HEK293T (cell line): ENCODE measurements at regions not wholly inside any gene's neighbourhood (a gene's known extent, or its start where the extent isn't known, plus 50 kb on each side); places are given as distances from the start of the nearest gene placed in this dataset.

Experiments used
- ARNT ChIP-seq: fragments of 450-650 bp; IDR thresholded peaks from 2 replicates; pipeline ENCODE4 v1.6.1; 2017; ENCODE audit warnings: mild to moderate bottlenecking
- BHLHE40 ChIP-seq: fragments of 450-650 bp; IDR thresholded peaks from 2 replicates; pipeline ENCODE4 v1.6.1; 2016; ENCODE audit warnings: mild to moderate bottlenecking, moderate library complexity, borderline replicate concordance
- CTBP1 ChIP-seq: fragments of 450-650 bp; IDR thresholded peaks from 2 replicates; pipeline ENCODE4 v1.6.1; 2016; ENCODE audit warnings: borderline replicate concordance
- ELF4 ChIP-seq: fragments of 450-650 bp; IDR thresholded peaks from 2 replicates; pipeline ENCODE4 v1.6.1; 2017; ENCODE audit warnings: antibody characterized with exemption
- FOXA1 ChIP-seq: fragments of 450-650 bp; IDR thresholded peaks from 2 replicates; pipeline ENCODE4 v1.6.1; 2016; ENCODE audit warnings: mild to moderate bottlenecking
- FOXK2 ChIP-seq: fragments of 450-650 bp; IDR thresholded peaks from 2 replicates; pipeline ENCODE4 v1.6.1; 2016; ENCODE audit warnings: mild to moderate bottlenecking
- FOXM1 ChIP-seq: fragments of 450-650 bp; IDR thresholded peaks from 2 replicates; pipeline ENCODE4 v1.6.1; 2017; ENCODE audit warnings: mild to moderate bottlenecking, borderline replicate concordance
- L3MBTL2 ChIP-seq: fragments of 450-650 bp; conservative IDR thresholded peaks from 2 replicates; pipeline ENCODE4 v1.6.1; 2016; ENCODE audit warnings: mild to moderate bottlenecking
- LEF1 ChIP-seq: fragments of 450-650 bp; IDR thresholded peaks from 2 replicates; pipeline ENCODE4 v1.6.1; 2017; ENCODE audit warnings: mild to moderate bottlenecking, borderline replicate concordance
- PKNOX1 ChIP-seq: fragments of 450-650 bp; IDR thresholded peaks from 2 replicates; pipeline ENCODE4 v1.6.1; 2016
- SP1 ChIP-seq: fragments of 450-650 bp; IDR thresholded peaks from 2 replicates; pipeline ENCODE4 v1.6.1; 2017
- SUZ12 ChIP-seq: fragments of 450-650 bp; IDR thresholded peaks from 2 replicates; pipeline ENCODE4 v1.6.1; 2016; ENCODE audit warnings: mild to moderate bottlenecking
- TARDBP ChIP-seq: fragments of 450-650 bp; IDR thresholded peaks from 2 replicates; pipeline ENCODE4 v1.6.1; 2016
- ZNF384 ChIP-seq: fragments of 450-650 bp; IDR thresholded peaks from 2 replicates; pipeline ENCODE4 v1.6.1; 2016

- TF ChIP-seq PKNOX1 = no peak
- no peak for TF ChIP-seq SUZ12
- no peak for TF ChIP-seq TARDBP
- no peak for TF ChIP-seq FOXM1
- TF ChIP-seq FOXK2 = no peak
- TF ChIP-seq BHLHE40 = no peak
- TF ChIP-seq ARNT = no peak
- no peak for TF ChIP-seq SP1
- TF ChIP-seq FOXA1 = no peak
- TF ChIP-seq ELF4 = no peak
- TF ChIP-seq L3MBTL2 = no peak
- TF ChIP-seq CTBP1 = no peak
- no peak for TF ChIP-seq LEF1
- no peak for TF ChIP-seq ZNF384
Observed at GRCh38 chr5:7995688-7996294, 126.8 kb downstream of the MTRR start.
